Keratinocyte (primary cell): ENCODE measurements at regions not wholly inside any gene's neighbourhood (a gene's known extent, or its start where the extent isn't known, plus 50 kb on each side); places are given as distances from the start of the nearest gene placed in this dataset.

Source experiments
- DNase-seq: peaks from one replicate; pipeline ENCODE4 v3.0.0-alpha.2; 2011; ENCODE audit warnings: low read depth, missing footprints, low spot score
- FAIRE-seq: peaks from 2 replicates; lab custom pipeline; 2011; peaks lifted over from hg19 to GRCh38; lab: Jason Lieb, UNC
- H2AFZ ChIP-seq: 2 replicates; pipeline ENCODE4 v1.6.0; 2012; ENCODE audit warnings: low read length, control low read depth, inconsistent platforms; ENCODE audit not compliant: control insufficient read depth
- H3K27ac ChIP-seq: 2 replicates; pipeline ENCODE4 v1.5.1; 2011; ENCODE audit warnings: low read length; ENCODE audit not compliant: control insufficient read depth, insufficient read depth
- H3K27me3 ChIP-seq: 3 replicates; pipeline ENCODE4 v1.6.0; 2011; ENCODE audit warnings: low read length; ENCODE audit not compliant: control insufficient read depth, insufficient read depth; ENCODE audit errors: extremely low read depth
- H3K36me3 ChIP-seq, 2 experiments: 2 replicates in 1 of 2; 3 replicates in 1 of 2; pipeline ENCODE4 v1.5.1; 2011; ENCODE audit warnings: low read length in 2 of 2, mild to moderate bottlenecking in 1 of 2; ENCODE audit not compliant: control insufficient read depth in 2 of 2, insufficient read depth in 2 of 2; ENCODE audit errors: extremely low read depth in 1 of 2
- H3K4me1 ChIP-seq: 3 replicates; pipeline ENCODE4 v1.5.1; 2011; ENCODE audit warnings: low read length; ENCODE audit not compliant: control insufficient read depth, insufficient read depth; ENCODE audit errors: extremely low read depth
- H3K4me2 ChIP-seq: 3 replicates; pipeline ENCODE4 v1.6.0; 2011; ENCODE audit warnings: low read depth, low read length; ENCODE audit not compliant: control insufficient read depth, insufficient read depth; ENCODE audit errors: extremely low read depth
- H3K4me3 ChIP-seq, 3 experiments: fragments of 200-600 bp in 1 of 3; sonication (generic) in 1 of 3; 2 replicates in 2 of 3; 3 replicates in 1 of 3; pipeline ENCODE4 v1.5.1; 2011 to 2016; ENCODE audit warnings: low read length in 3 of 3, mild to moderate bottlenecking in 3 of 3, control low read depth in 2 of 3, inconsistent platforms in 1 of 3, low read depth in 1 of 3, mixed read lengths in 1 of 3, mixed run types in 1 of 3, moderate library complexity in 1 of 3; ENCODE audit not compliant: control insufficient read depth in 2 of 3, insufficient read depth in 2 of 3; ENCODE audit errors: extremely low read depth in 1 of 3
- H3K79me2 ChIP-seq: 2 replicates; pipeline ENCODE4 v1.6.0; 2012; ENCODE audit warnings: low read length; ENCODE audit not compliant: control insufficient read depth, insufficient read depth
- H3K9ac ChIP-seq: 3 replicates; pipeline ENCODE4 v1.6.0; 2011; ENCODE audit warnings: low read length; ENCODE audit not compliant: control insufficient read depth, insufficient read depth; ENCODE audit errors: extremely low read depth
- H3K9me1 ChIP-seq: 3 replicates; pipeline ENCODE4 v1.6.0; 2011; ENCODE audit warnings: low read length; ENCODE audit not compliant: control insufficient read depth, insufficient read depth; ENCODE audit errors: extremely low read depth
- H3K9me3 ChIP-seq: 2 replicates; pipeline ENCODE4 v1.5.1; 2012; ENCODE audit warnings: low read depth, low read length; ENCODE audit not compliant: control insufficient read depth
- H4K20me1 ChIP-seq: 3 replicates; pipeline ENCODE4 v1.6.0; 2011; ENCODE audit warnings: low read length; ENCODE audit not compliant: control insufficient read depth, insufficient read depth; ENCODE audit errors: extremely low read depth
- CTCF ChIP-seq, 3 experiments: IDR thresholded peaks in 1 of 3; conservative IDR thresholded peaks in 1 of 3; optimal IDR thresholded peaks in 1 of 3; 2 replicates in 2 of 3; 3 replicates in 1 of 3; pipeline versions ENCODE3 to v1.5.1; 2011; ENCODE audit warnings: low read length in 3 of 3, mild to moderate bottlenecking in 3 of 3, moderate library complexity in 2 of 3, control low read depth in 1 of 3, inconsistent platforms in 1 of 3; ENCODE audit not compliant: insufficient read depth in 2 of 3; ENCODE audit errors: extremely low read depth in 1 of 3
- EZH2 ChIP-seq: IDR thresholded peaks from one replicate; pipeline ENCODE4 v1.6.1; 2012; ENCODE audit warnings: inconsistent platforms, mild to moderate bottlenecking, low read length, moderate library complexity
- dilution Hi-C: fragments of 300-500 bp; cut with MboI; formaldehyde crosslinking; loops from one replicate; pipeline ENCODE4 v1.7.0; 2020; ENCODE audit warnings: low sequenced_read_pairs; ENCODE audit not compliant: extremely low pct_ligation_motif_present

GRCh38 chr12:127528551-127528950 lies 738.4 kb upstream of the TMEM132C start:
- dilution Hi-C loops, result no loop called here
- no peak for DNase-seq
- Histone ChIP-seq H3K27me3 (no peaks in the 10 kb centered on the region), H3K27ac (no peak overlapping the region), H2AFZ (no peak overlapping the region), H3K9me3 (no peaks in the 10 kb centered on the region), H3K4me1 (no peaks in the 10 kb centered on the region), H3K9ac (no peak overlapping the region), H3K9me1 (no peaks in the 10 kb centered on the region), H4K20me1 (no peaks in the 10 kb centered on the region), H3K79me2 (no peaks in the 10 kb centered on the region), H3K4me2 (no peak overlapping the region), H3K36me3 (no peaks in the 10 kb centered on the region), H3K4me3 (no peak overlapping the region)
- FAIRE-seq, result no peak
- TF ChIP-seq EZH2 (no peak), CTCF (optimal IDR thresholded peaks at IDR 0.05 in 1 of 3, IDR thresholded peaks at IDR 0.05 in 1 of 3, conservative IDR thresholded peaks at IDR 0.05 in 1 of 3; ENCODE audit: extremely low read depth in 1 of 3, insufficient read depth in 2 of 3, low read length in 3 of 3) (no peak)

- no peaks in the 10 kb centered on the region for H3K9me1 ChIP-seq
- DNase-seq (no peak), FAIRE-seq (no peak)
- H3K9me3 ChIP-seq, result no peaks in the 10 kb centered on the region
- H3K9ac ChIP-seq, result no peak overlapping the region
- TF ChIP-seq EZH2 (no peak), CTCF (optimal IDR thresholded peaks at IDR 0.05 in 1 of 3, IDR thresholded peaks at IDR 0.05 in 1 of 3, conservative IDR thresholded peaks at IDR 0.05 in 1 of 3; ENCODE audit: extremely low read depth in 1 of 3, insufficient read depth in 2 of 3, low read length in 3 of 3) (no peak)
- H3K27ac ChIP-seq, result no peak overlapping the region
- no peak overlapping the region for H3K4me2 ChIP-seq
- no peak overlapping the region for H2AFZ ChIP-seq
- H3K4me1 ChIP-seq, result no peaks in the 10 kb centered on the region
- H3K27me3 ChIP-seq, result no peaks in the 10 kb centered on the region
- no peaks in the 10 kb centered on the region for H3K36me3 ChIP-seq
- dilution Hi-C loops, result no loop called here
- H3K4me3 ChIP-seq, result no peak overlapping the region
- H4K20me1 ChIP-seq, result no peaks in the 10 kb centered on the region
- no peaks in the 10 kb centered on the region for H3K79me2 ChIP-seq
These were observed 735.4 kb upstream of the TMEM132C start for GRCh38 chr12:127531542-127531941.
